AG09319 (cell line): ENCODE measurements at regions not wholly inside any gene's neighbourhood (a gene's known extent, or its start where the extent isn't known, plus 50 kb on each side); places are given as distances from the start of the nearest gene placed in this dataset.

Experiments
- DNase-seq: peaks from one replicate; pipeline ENCODE4 v3.0.0-alpha.2; 2010; ENCODE audit warnings: low read depth; ENCODE audit errors: extremely low read depth
- CTCF ChIP-seq: IDR thresholded peaks from 2 replicates; pipeline ENCODE4 v1.5.1; 2011; ENCODE audit warnings: low read depth, mild to moderate bottlenecking, inconsistent platforms, low read length, moderate library complexity

- no peak for DNase-seq
- no peak for TF ChIP-seq CTCF
Observed at GRCh38 chr2:157935378-157935906, 59.3 kb upstream of the ACVR1 start.

DNA sequence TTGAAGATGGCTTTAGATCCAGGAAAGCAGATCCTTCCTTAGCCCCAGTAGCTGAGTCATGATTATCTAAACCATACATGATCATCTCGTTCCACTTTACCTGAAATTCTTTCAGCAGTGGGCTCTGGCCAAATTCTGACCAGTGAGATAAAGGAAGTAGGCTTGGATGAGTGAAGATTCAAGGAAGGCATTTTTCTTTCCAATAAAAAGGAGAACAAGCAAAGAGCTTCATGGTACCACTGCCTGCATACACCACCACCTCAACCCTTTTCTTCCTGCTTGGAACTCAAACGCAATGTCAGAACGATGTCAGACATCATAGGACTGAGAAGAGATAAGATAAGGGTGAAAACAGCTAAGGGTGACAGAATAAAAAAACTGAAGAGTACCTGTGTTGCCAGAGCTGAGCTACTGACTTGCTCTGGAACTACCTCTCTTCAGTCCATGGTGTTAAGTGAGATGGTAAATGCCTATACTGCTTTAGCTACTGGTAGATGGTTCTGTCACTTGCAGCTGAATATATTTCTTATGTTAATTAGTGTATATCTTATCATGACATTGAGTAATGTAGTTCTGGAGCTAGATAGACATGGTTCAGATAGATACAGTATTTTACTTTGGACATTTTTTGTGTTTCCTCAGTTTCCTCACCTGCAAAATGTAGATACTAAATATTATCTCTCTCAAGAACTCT is 58.7 kb upstream of the ACVR1 start:
- no peak for DNase-seq
- no peak for TF ChIP-seq CTCF

DNA sequence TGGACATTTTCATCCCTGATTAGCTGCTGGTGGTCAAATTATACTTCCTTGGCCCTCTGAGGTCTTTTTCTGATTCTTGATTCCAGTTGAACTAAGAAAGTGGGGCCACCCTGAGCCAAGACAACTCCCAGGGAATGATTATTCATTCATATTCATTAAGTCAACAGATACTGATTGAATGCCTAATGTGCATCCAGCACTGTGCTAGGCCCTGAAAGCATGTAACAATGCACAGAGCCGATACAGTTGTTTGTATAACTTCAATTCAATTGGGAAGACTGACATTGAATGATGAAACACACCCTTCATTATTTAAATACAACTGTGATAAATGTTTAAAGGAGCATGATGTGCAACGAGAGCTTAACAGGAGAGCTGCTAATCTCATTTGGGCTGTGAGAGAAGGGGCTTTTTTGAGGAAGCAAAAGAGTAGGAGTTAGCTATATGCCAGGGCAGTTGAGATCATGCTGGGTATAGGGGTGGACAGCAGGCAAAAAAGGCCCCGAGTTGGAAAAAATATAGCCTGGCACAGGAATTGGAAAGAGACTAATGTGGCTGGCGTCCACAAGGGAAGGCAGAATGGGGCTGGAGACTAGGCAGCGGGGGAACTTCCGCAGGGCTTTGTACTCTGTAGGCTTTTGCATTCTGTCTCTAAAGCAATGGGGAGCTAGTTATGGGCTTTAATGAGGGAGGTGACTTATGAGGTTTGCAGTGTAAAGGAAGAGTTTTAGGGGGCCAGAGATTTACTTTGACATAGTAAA is 57.2 kb upstream of the ACVR1 start:
- TF ChIP-seq CTCF: no peak
- no peak for DNase-seq

GRCh38 chr2:157932480-157933159 is 56.5 kb upstream of the ACVR1 start:
- TF ChIP-seq CTCF: no peak
- no peak for DNase-seq

- no peak for TF ChIP-seq CTCF
- DNase-seq: no peak
Observed at GRCh38 chr2:157931542-157931941, 55.4 kb upstream of the ACVR1 start.

DNA sequence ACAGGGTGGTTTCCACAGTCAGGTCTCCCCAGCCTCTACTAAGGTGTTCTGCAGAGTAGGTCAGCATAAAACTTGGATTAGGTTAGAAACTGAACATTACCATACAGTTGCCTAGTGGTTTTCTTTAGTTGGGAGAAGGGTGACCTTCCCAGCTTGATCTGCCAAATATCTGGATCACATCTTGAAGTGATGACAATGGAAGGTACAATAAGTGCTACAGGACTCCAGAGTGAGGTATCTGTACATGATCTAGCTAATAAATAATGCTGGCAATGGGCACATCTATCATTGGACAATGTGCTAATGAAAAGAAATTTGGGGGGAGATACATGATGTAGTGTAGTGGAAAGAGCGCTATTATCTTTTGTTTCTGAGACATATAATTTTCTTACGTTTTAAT is 54.6 kb upstream of the ACVR1 start:
- no peak for DNase-seq
- TF ChIP-seq CTCF: no peak
